H9 (cell line): ENCODE measurements at regions not wholly inside any gene's neighbourhood (a gene's known extent, or its start where the extent isn't known, plus 50 kb on each side); places are given as distances from the start of the nearest gene placed in this dataset.

Experiments
- DNase-seq: peaks from one replicate; pipeline ENCODE4 v3.0.0-alpha.2; 2017
- H2AFZ ChIP-seq: one replicate; pipeline ENCODE4 v1.6.1; 2013; ENCODE audit warnings: mild to moderate bottlenecking, low read length, control low read depth, moderate library complexity
- H2AK5ac ChIP-seq: 2 replicates; pipeline ENCODE4 v1.6.1; 2013; ENCODE audit warnings: low read length, control low read depth, mixed read lengths; ENCODE audit not compliant: insufficient read length
- H2BK120ac ChIP-seq: one replicate; pipeline ENCODE4 v1.6.1; 2013; ENCODE audit warnings: low read depth, mild to moderate bottlenecking, low read length, control low read depth, inconsistent platforms; ENCODE audit not compliant: poor library complexity, severe bottlenecking
- H2BK12ac ChIP-seq: 2 replicates; pipeline ENCODE4 v1.6.1; 2013; ENCODE audit warnings: low read length, control low read depth, mixed read lengths, low read depth; ENCODE audit not compliant: insufficient read length
- H2BK15ac ChIP-seq: 2 replicates; pipeline ENCODE4 v1.6.1; 2013; ENCODE audit warnings: low read depth, low read length, control low read depth
- H2BK20ac ChIP-seq: one replicate; pipeline ENCODE4 v1.6.1; 2013; ENCODE audit warnings: low read depth, mild to moderate bottlenecking, low read length, control low read depth, inconsistent platforms; ENCODE audit not compliant: poor library complexity, severe bottlenecking
- H2BK5ac ChIP-seq: 2 replicates; pipeline ENCODE4 v1.6.1; 2013; ENCODE audit warnings: low read length, control low read depth, mixed read lengths; ENCODE audit not compliant: insufficient read length
- H3K14ac ChIP-seq: 2 replicates; pipeline ENCODE4 v1.6.1; 2013; ENCODE audit warnings: low read length, control low read depth; ENCODE audit not compliant: insufficient read depth
- H3K18ac ChIP-seq: 2 replicates; pipeline ENCODE4 v1.6.1; 2013; ENCODE audit warnings: low read depth, mild to moderate bottlenecking, mixed read lengths, low read length, control low read depth; ENCODE audit not compliant: insufficient read length
- H3K23ac ChIP-seq: 2 replicates; pipeline ENCODE4 v1.6.1; 2013; ENCODE audit warnings: low read length, control low read depth, mixed read lengths, low read depth; ENCODE audit not compliant: insufficient read length
- H3K23me2 ChIP-seq: 2 replicates; pipeline ENCODE4 v1.6.1; 2013; ENCODE audit warnings: low read depth, mild to moderate bottlenecking, mixed read lengths, low read length, control low read depth; ENCODE audit not compliant: insufficient read length, poor library complexity, severe bottlenecking
- H3K27ac ChIP-seq: 2 replicates; pipeline ENCODE4 v1.5.1; 2013; ENCODE audit warnings: low read length, control low read depth, mixed read lengths, low read depth; ENCODE audit not compliant: insufficient read length
- H3K27me3 ChIP-seq: 2 replicates; pipeline ENCODE4 v1.6.1; 2013; ENCODE audit warnings: low read length, control low read depth, inconsistent platforms; ENCODE audit not compliant: insufficient read depth
- H3K4ac ChIP-seq: 2 replicates; pipeline ENCODE4 v1.6.1; 2013; ENCODE audit warnings: low read depth, mild to moderate bottlenecking, control low read depth, inconsistent platforms, low read length, moderate library complexity
- H3K4me1 ChIP-seq: 2 replicates; pipeline ENCODE4 v1.6.1; 2013; ENCODE audit warnings: low read length, control low read depth, inconsistent platforms; ENCODE audit not compliant: insufficient read depth
- H3K4me2 ChIP-seq: 2 replicates; pipeline ENCODE4 v1.6.1; 2013; ENCODE audit warnings: low read length, control low read depth, mixed read lengths; ENCODE audit not compliant: insufficient read length, insufficient read depth
- H3K56ac ChIP-seq: 2 replicates; pipeline ENCODE4 v1.6.1; 2013; ENCODE audit warnings: low read depth, mild to moderate bottlenecking, mixed read lengths, low read length, control low read depth; ENCODE audit not compliant: insufficient read length
- H3K79me1 ChIP-seq: 2 replicates; pipeline ENCODE4 v1.6.1; 2013; ENCODE audit warnings: low read depth, mild to moderate bottlenecking, moderate library complexity, low read length, control low read depth, inconsistent platforms; ENCODE audit not compliant: insufficient read depth, poor library complexity, severe bottlenecking
- H3K79me2 ChIP-seq: 2 replicates; pipeline ENCODE4 v1.6.1; 2013; ENCODE audit warnings: low read length, control low read depth, inconsistent platforms; ENCODE audit not compliant: insufficient read depth
- H3K9ac ChIP-seq: 2 replicates; pipeline ENCODE4 v1.6.1; 2013; ENCODE audit warnings: low read length, control low read depth, mixed read lengths; ENCODE audit not compliant: insufficient read length; ENCODE audit errors: extremely low read depth
- H3K9me3 ChIP-seq: one replicate; pipeline ENCODE4 v1.6.1; 2013; ENCODE audit warnings: low read depth, low read length, inconsistent platforms; ENCODE audit not compliant: control insufficient read depth
- H3T11ph ChIP-seq: one replicate; pipeline ENCODE4 v1.6.1; 2013; ENCODE audit warnings: mild to moderate bottlenecking, low read length, control low read depth, inconsistent platforms
- H4K20me1 ChIP-seq: one replicate; pipeline ENCODE4 v1.6.1; 2013; ENCODE audit not compliant: control insufficient read depth, insufficient read length, insufficient read depth
- H4K5ac ChIP-seq: 2 replicates; pipeline ENCODE4 v1.6.1; 2013; ENCODE audit warnings: low read depth, mild to moderate bottlenecking, mixed read lengths, low read length, control low read depth; ENCODE audit not compliant: insufficient read length
- H4K8ac ChIP-seq: replicated peaks from 2 replicates; pipeline ENCODE4 v1.6.1; 2013; ENCODE audit warnings: low read length, control low read depth, mixed read lengths, low read depth; ENCODE audit not compliant: insufficient read length
- H4K91ac ChIP-seq: 2 replicates; pipeline ENCODE4 v1.6.1; 2013; ENCODE audit warnings: low read depth, mild to moderate bottlenecking, moderate library complexity, mixed read lengths, low read length, control low read depth; ENCODE audit not compliant: insufficient read length
- H3K27ac Mint-ChIP-seq, 3 experiments: 2 replicates in 2 of 3; 3 replicates in 1 of 3; pipeline ENCODE4 v1.8.0; 2020 to 2021; ENCODE audit warnings: mixed read lengths in 3 of 3, mild to moderate bottlenecking in 1 of 3, moderate library complexity in 1 of 3
- H3K27me3 Mint-ChIP-seq: 2 replicates; pipeline ENCODE4 v1.8.0; 2021; ENCODE audit warnings: low read depth, mild to moderate bottlenecking, moderate library complexity, mixed read lengths
- H3K36me3 Mint-ChIP-seq, 3 experiments: 2 replicates in 2 of 3; 3 replicates in 1 of 3; pipeline ENCODE4 v1.8.0; 2020 to 2021; ENCODE audit warnings: low read depth in 3 of 3, mixed read lengths in 3 of 3; ENCODE audit not compliant: insufficient read depth in 1 of 3
- H3K4me1 Mint-ChIP-seq, 2 experiments: 2 replicates each; pipeline ENCODE4 v1.8.0; 2020; ENCODE audit warnings: mixed read lengths in 2 of 2
- H3K4me3 Mint-ChIP-seq, 2 experiments: 2 replicates in 1 of 2; 3 replicates in 1 of 2; pipeline ENCODE4 v1.8.0; 2020 to 2021; ENCODE audit warnings: mild to moderate bottlenecking in 2 of 2, mixed read lengths in 2 of 2, moderate library complexity in 1 of 2
- H3K9me3 Mint-ChIP-seq, 2 experiments: 2 replicates in 1 of 2; 3 replicates in 1 of 2; pipeline ENCODE4 v1.8.0; 2020; ENCODE audit warnings: mild to moderate bottlenecking in 2 of 2, mixed read lengths in 2 of 2, moderate library complexity in 1 of 2
- CTCF ChIP-seq: fragments of 200-600 bp; sonication (generic); conservative IDR thresholded peaks from 3 replicates; pipeline ENCODE4 v1.8.0; 2021; ENCODE audit warnings: antibody characterized with exemption, mild to moderate bottlenecking
- WGBS: extraction: QIAGEN DNeasy Blood & Tissue Kit; methylation state at CpG from one replicate; pipeline ENCODE4 v1.1.7; 2013; ENCODE audit warnings: missing lambda C conversion rate, low lambda C conversion rate, mixed read lengths; ENCODE audit not compliant: insufficient read length; ENCODE audit errors: extremely low coverage; 5-methylcytosine and 5-hydroxymethylcytosine counted together

DNA sequence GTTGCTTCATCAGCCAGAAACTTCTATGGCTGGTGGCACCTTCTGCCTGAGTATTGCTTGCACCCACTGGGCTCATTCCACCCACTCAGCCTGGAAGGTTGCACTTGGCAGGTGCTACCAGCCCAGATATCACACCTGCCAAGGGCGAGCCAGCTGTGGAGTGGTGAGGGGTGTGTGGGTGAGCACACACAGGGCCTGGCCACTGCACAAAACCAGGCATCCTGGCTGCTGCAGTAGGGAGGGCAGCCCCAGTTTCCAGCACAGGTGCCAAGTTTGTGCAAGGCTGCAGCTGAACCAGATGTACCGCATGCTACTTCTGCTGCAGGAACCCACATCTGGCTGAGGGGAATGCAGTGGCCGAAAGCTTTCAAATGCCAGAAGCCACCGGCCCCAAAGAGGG, 1147.8 kb downstream of the FSCB start:
- H3K27me3 ChIP-seq: no peaks in the 10 kb centered on the region
- no peak overlapping the region for H3K18ac ChIP-seq
- no peak overlapping the region for H3K9ac ChIP-seq
- no peaks in the 10 kb centered on the region for H3K79me1 ChIP-seq
- Mint-ChIP-seq H3K9me3 (no peaks in the 10 kb centered on the region), H3K27ac (no peak overlapping the region), H3K4me1 (no peaks in the 10 kb centered on the region), H3K36me3 (no peaks in the 10 kb centered on the region), H3K4me3 (no peak overlapping the region), H3K27me3 (no peaks in the 10 kb centered on the region)
- no peak overlapping the region for H4K5ac ChIP-seq
- no peak overlapping the region for H4K91ac ChIP-seq
- no peak for DNase-seq
- WGBS: no CpG with 5 or more reads among the region's 4 CpGs
- no peak for TF ChIP-seq CTCF
- H3K4ac ChIP-seq: no peak overlapping the region
- no peaks in the 10 kb centered on the region for H3K79me2 ChIP-seq
- peak overlapping the region; percentile 35; the same call in 1 of the 2 replicates for H3K14ac ChIP-seq
- H3K23ac ChIP-seq: no peak overlapping the region
- no peaks in the 10 kb centered on the region for H4K20me1 ChIP-seq
- no peak overlapping the region for H2BK20ac ChIP-seq
- H4K8ac ChIP-seq: no peak overlapping the region
- no peak overlapping the region for H3K56ac ChIP-seq
- H3K27ac ChIP-seq: no peak overlapping the region
- H2BK12ac ChIP-seq: no peak overlapping the region
- H3K4me2 ChIP-seq: no peak overlapping the region
- H3K23me2 ChIP-seq: no peaks in the 10 kb centered on the region
- no peak overlapping the region for H2BK5ac ChIP-seq
- H2BK15ac ChIP-seq: no peak overlapping the region
- H3K9me3 ChIP-seq: no peaks in the 10 kb centered on the region
- H2BK120ac ChIP-seq: no peak overlapping the region
- no peak overlapping the region for H2AK5ac ChIP-seq
- no peaks in the 10 kb centered on the region for H3K4me1 ChIP-seq
- no peak overlapping the region for H2AFZ ChIP-seq
- H3T11ph ChIP-seq: no peak overlapping the region
